ENCODE measurements at regions not wholly inside any gene's neighbourhood (a gene's known extent, or its start where the extent isn't known, plus 50 kb on each side); places are given as distances from the start of the nearest gene placed in this dataset.

DNA sequence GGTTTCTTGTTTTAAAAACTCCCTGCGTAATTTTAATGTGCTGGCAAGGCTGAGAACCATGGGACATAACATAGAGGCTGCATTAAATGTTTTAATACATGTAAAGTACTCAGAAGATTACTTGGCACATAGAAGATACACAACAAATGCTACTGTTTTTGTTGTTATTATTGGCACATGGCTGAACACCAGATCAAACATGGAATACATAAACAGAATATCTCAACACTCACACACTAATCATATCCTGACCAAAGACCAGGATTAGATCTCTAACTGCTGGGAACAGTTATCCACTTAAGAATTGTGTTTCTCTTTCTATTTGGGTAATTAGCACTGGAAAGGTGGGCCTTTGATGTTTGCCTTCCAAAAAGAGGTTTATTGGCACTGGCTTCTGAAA lies 69.3 kb downstream of the KCNE4 start:
- Histone ChIP-seq H3K27ac (replicated peaks) (no peak overlapping the region), H3K27me3 (ENCODE audit: insufficient read depth, poor library complexity, severe bottlenecking) (no peaks in the 10 kb centered on the region), H3K4me3 (replicated peaks; ENCODE audit: insufficient read depth, low read length) (no peak overlapping the region)
- DNase-seq (ENCODE audit: low read depth in 1 of 2, low spot score in 1 of 2) = no peak
- TF ChIP-seq POLR2AphosphoS5 (IDR thresholded peaks at IDR 0.05; ENCODE audit: low read depth) (no peak), CTCF (IDR thresholded peaks at IDR 0.05; ENCODE audit: insufficient read depth, low read length) (no peak), SPI1 (IDR thresholded peaks at IDR 0.05; ENCODE audit: borderline replicate concordance, low read depth) (no peak), GABPA (IDR thresholded peaks at IDR 0.05; ENCODE audit: low read depth) (no peak)
- TF ChIP-seq, protein P1, sequence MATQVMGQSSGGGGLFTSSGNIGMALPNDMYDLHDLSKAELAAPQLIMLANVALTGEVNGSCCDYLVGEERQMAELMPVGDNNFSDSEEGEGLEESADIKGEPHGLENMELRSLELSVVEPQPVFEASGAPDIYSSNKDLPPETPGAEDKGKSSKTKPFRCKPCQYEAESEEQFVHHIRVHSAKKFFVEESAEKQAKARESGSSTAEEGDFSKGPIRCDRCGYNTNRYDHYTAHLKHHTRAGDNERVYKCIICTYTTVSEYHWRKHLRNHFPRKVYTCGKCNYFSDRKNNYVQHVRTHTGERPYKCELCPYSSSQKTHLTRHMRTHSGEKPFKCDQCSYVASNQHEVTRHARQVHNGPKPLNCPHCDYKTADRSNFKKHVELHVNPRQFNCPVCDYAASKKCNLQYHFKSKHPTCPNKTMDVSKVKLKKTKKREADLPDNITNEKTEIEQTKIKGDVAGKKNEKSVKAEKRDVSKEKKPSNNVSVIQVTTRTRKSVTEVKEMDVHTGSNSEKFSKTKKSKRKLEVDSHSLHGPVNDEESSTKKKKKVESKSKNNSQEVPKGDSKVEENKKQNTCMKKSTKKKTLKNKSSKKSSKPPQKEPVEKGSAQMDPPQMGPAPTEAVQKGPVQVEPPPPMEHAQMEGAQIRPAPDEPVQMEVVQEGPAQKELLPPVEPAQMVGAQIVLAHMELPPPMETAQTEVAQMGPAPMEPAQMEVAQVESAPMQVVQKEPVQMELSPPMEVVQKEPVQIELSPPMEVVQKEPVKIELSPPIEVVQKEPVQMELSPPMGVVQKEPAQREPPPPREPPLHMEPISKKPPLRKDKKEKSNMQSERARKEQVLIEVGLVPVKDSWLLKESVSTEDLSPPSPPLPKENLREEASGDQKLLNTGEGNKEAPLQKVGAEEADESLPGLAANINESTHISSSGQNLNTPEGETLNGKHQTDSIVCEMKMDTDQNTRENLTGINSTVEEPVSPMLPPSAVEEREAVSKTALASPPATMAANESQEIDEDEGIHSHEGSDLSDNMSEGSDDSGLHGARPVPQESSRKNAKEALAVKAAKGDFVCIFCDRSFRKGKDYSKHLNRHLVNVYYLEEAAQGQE (IDR thresholded peaks at IDR 0.05; ENCODE audit: insufficient replicate concordance, low read depth) = no peak

DNA sequence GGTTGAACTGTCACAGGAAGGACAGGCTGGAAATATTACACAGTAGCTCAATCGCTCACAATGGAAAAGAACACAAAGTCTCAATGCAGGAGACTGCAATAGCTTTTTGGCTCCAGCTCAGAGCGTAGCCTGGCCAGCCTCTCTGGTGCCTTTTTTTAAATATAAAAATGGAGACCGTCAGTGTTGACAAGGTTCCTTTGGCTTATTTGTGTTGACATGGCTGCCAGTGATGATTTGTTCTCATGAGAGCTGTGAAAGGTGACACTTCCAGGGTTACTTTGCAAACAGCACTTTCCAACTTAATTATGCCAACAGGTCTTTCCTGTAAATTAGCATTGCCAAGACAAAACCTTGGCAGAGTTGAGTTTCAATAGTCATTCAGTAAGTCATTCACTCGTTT lies 70.8 kb downstream of the KCNE4 start:
- TF ChIP-seq, protein P1 (IDR thresholded peaks at IDR 0.05; ENCODE audit: insufficient replicate concordance, low read depth) = no peak
- TF ChIP-seq SPI1 (IDR thresholded peaks at IDR 0.05; ENCODE audit: borderline replicate concordance, low read depth) (no peak), GABPA (IDR thresholded peaks at IDR 0.05; ENCODE audit: low read depth) (no peak), CTCF (IDR thresholded peaks at IDR 0.05; ENCODE audit: insufficient read depth, low read length) (no peak), POLR2AphosphoS5 (IDR thresholded peaks at IDR 0.05; ENCODE audit: low read depth) (no peak)
- no peak overlapping the region for H3K4me3 ChIP-seq (replicated peaks; ENCODE audit: insufficient read depth, low read length)
- no peak for DNase-seq (ENCODE audit: low read depth in 1 of 2, low spot score in 1 of 2)
- H3K27me3 ChIP-seq (ENCODE audit: insufficient read depth, poor library complexity, severe bottlenecking) = no peaks in the 10 kb centered on the region
- no peak overlapping the region for H3K27ac ChIP-seq (replicated peaks)

GRCh38 chr2:223123855-223124610 lies 72.0 kb downstream of the KCNE4 start:
- TF ChIP-seq, protein P1 (IDR thresholded peaks at IDR 0.05; ENCODE audit: insufficient replicate concordance, low read depth) = no peak
- TF ChIP-seq SPI1 (IDR thresholded peaks at IDR 0.05; ENCODE audit: borderline replicate concordance, low read depth) (no peak), POLR2AphosphoS5 (IDR thresholded peaks at IDR 0.05; ENCODE audit: low read depth) (no peak), CTCF (IDR thresholded peaks at IDR 0.05; ENCODE audit: insufficient read depth, low read length) (no peak), GABPA (IDR thresholded peaks at IDR 0.05; ENCODE audit: low read depth) (no peak)
- no peak for DNase-seq (ENCODE audit: low read depth in 1 of 2, low spot score in 1 of 2)
- Histone ChIP-seq H3K27ac (replicated peaks) (no peak overlapping the region), H3K4me3 (replicated peaks; ENCODE audit: insufficient read depth, low read length) (no peak overlapping the region), H3K27me3 (ENCODE audit: insufficient read depth, poor library complexity, severe bottlenecking) (no peaks in the 10 kb centered on the region)
